Prostate gland (tissue), 2 donors: ENCODE measurements at regions not wholly inside any gene's neighbourhood (a gene's known extent, or its start where the extent isn't known, plus 50 kb on each side); places are given as distances from the start of the nearest gene placed in this dataset.

ENCODE experiments used
- DNase-seq: peaks from one replicate; pipeline ENCODE4 v3.0.0-alpha.2; 2019; ENCODE audit warnings: low spot score
- H3K27ac ChIP-seq, 2 donors: fragments of 200-600 bp; sonication (generic); 2 replicates each; pipeline ENCODE4 v1.5.1; 2017 to 2019
- H3K27me3 ChIP-seq: fragments of 200-600 bp; sonication (generic); replicated peaks from 2 replicates; pipeline ENCODE4 v1.5.1; 2019; ENCODE audit not compliant: insufficient read depth
- H3K36me3 ChIP-seq, 2 donors: fragments of 200-600 bp; sonication (generic); 1 replicate in 1 of 2; 2 replicates in 1 of 2; pipeline versions ENCODE4 v1.5.1 to v1.8.1; 2017 to 2019
- H3K4me1 ChIP-seq: fragments of 200-600 bp; sonication (generic); replicated peaks from 2 replicates; pipeline ENCODE4 v1.5.1; 2019
- H3K4me3 ChIP-seq, 2 donors: fragments of 200-600 bp; sonication (generic); 2 replicates each; pipeline ENCODE4 v1.5.1; 2017 to 2019
- H3K9me3 ChIP-seq: fragments of 200-600 bp; sonication (generic); 2 replicates; pipeline ENCODE4 v1.5.1; 2017
- CTCF ChIP-seq, 4 experiments: fragments of 200-600 bp in 2 of 4; fragments of 450-650 bp in 2 of 4; sonication (generic) in 2 of 4; IDR thresholded peaks; 1 replicate in 3 of 4; 2 replicates in 1 of 4; pipeline ENCODE4 v1.5.1; 2016 to 2019; ENCODE audit warnings: antibody characterized with exemption in 4 of 4, mild to moderate bottlenecking in 2 of 4, moderate library complexity in 2 of 4
- POLR2A ChIP-seq: fragments of 450-650 bp; IDR thresholded peaks from one replicate; pipeline ENCODE4 v1.6.1; 2016; ENCODE audit warnings: antibody characterized with exemption, mild to moderate bottlenecking
- POLR2AphosphoS5 ChIP-seq: sonication (generic); formaldehyde crosslinking; IDR thresholded peaks from one replicate; pipeline ENCODE4 v1.6.1; 2017; ENCODE audit warnings: antibody characterized with exemption
- WGBS: methylation state at CpG from one replicate; pipeline ENCODE4 v1.1.5; 2018; 5-methylcytosine and 5-hydroxymethylcytosine counted together
- intact Hi-C: fragments of 100-400 bp; cut with DNase I; formaldehyde crosslinking; loops from one replicate; pipeline ENCODE4 v1.14.2; 2022

- WGBS = 80% methylated on average over 6 of the region's 6 CpGs
- Histone ChIP-seq H3K27me3 (no peaks in the 10 kb centered on the region), H3K4me3 (no peak overlapping the region), H3K9me3 (no peaks in the 10 kb centered on the region), H3K27ac (no peak overlapping the region), H3K36me3 (no peaks in the 10 kb centered on the region), H3K4me1 (no peaks in the 10 kb centered on the region)
- intact Hi-C loops = no loop called here
- no peak for DNase-seq
- no peak for TF ChIP-seq POLR2AphosphoS5
- TF ChIP-seq CTCF (IDR thresholded peaks at IDR 0.05) = no peak
- no peak for TF ChIP-seq POLR2A
Measured at GRCh38 chr15:29539736-29540135, 270.1 kb upstream of the NSMCE3 start.

- WGBS = 60% methylated on average over 5 of the region's 5 CpGs
- DNase-seq = no peak
- intact Hi-C loops = no loop called here
Measured at GRCh38 chr15:29538044-29538443, 268.4 kb upstream of the NSMCE3 start.

GRCh38 chr15:29535952-29536351, 266.3 kb upstream of the NSMCE3 start:
- DNase-seq = no peak
- Histone ChIP-seq H3K9me3 (no peaks in the 10 kb centered on the region), H3K4me1 (no peaks in the 10 kb centered on the region), H3K27me3 (no peaks in the 10 kb centered on the region), H3K27ac (no peak overlapping the region), H3K36me3 (no peaks in the 10 kb centered on the region), H3K4me3 (no peak overlapping the region)
- intact Hi-C loops = no loop called here
- TF ChIP-seq POLR2AphosphoS5 = no peak
- WGBS = 81% methylated on average over 3 of the region's 3 CpGs

More at GRCh38 chr15:29538044-29538443, 268.4 kb upstream of the NSMCE3 start:
- TF ChIP-seq POLR2A (no peak), POLR2AphosphoS5 (no peak), CTCF (IDR thresholded peaks at IDR 0.05) (no peak)
- H3K4me1 ChIP-seq = no peaks in the 10 kb centered on the region
- H3K27me3 ChIP-seq = no peaks in the 10 kb centered on the region
- H3K36me3 ChIP-seq = no peaks in the 10 kb centered on the region
- H3K27ac ChIP-seq = no peak overlapping the region
- H3K9me3 ChIP-seq = no peaks in the 10 kb centered on the region
- H3K4me3 ChIP-seq = no peak overlapping the region

- Histone ChIP-seq H3K27ac (no peak overlapping the region), H3K9me3 (no peaks in the 10 kb centered on the region), H3K4me3 (no peak overlapping the region), H3K36me3 (no peaks in the 10 kb centered on the region), H3K4me1 (no peaks in the 10 kb centered on the region), H3K27me3 (no peaks in the 10 kb centered on the region)
- intact Hi-C loops = no loop called here
- TF ChIP-seq CTCF (IDR thresholded peaks at IDR 0.05) (no peak), POLR2A (no peak), POLR2AphosphoS5 (no peak)
- WGBS = 31% methylated on average over 3 of the region's 3 CpGs
- no peak for DNase-seq
Measured at GRCh38 chr15:29534378-29534777, 264.8 kb upstream of the NSMCE3 start.

GRCh38 chr15:29533647-29534046, 264.0 kb upstream of the NSMCE3 start:
- Histone ChIP-seq H3K4me1 (no peaks in the 10 kb centered on the region), H3K27ac (no peak overlapping the region), H3K36me3 (no peaks in the 10 kb centered on the region), H3K4me3 (no peak overlapping the region), H3K9me3 (no peaks in the 10 kb centered on the region), H3K27me3 (no peaks in the 10 kb centered on the region)
- WGBS = 68% methylated on average over 5 of the region's 5 CpGs
- TF ChIP-seq POLR2A (no peak), POLR2AphosphoS5 (no peak), CTCF (IDR thresholded peaks at IDR 0.05) (no peak)
- no peak for DNase-seq
- intact Hi-C loops = no loop called here
